GM19468 (cell line): ENCODE measurements at regions not wholly inside any gene's neighbourhood (a gene's known extent, or its start where the extent isn't known, plus 50 kb on each side); places are given as distances from the start of the nearest gene placed in this dataset.
A peak's percentile ranks its signal among the peaks of the same experiment; 100 is the strongest.

Experiments
- ATAC-seq: cut with Tn5 transposase; IDR thresholded peaks from one replicate; pipeline ENCODE4 v1.9.1; 2021; ENCODE audit warnings: mild to moderate bottlenecking, moderate library complexity, moderate number of reproducible peaks; ENCODE audit not compliant: unreplicated experiment; ENCODE audit errors: extremely low read depth

DNA sequence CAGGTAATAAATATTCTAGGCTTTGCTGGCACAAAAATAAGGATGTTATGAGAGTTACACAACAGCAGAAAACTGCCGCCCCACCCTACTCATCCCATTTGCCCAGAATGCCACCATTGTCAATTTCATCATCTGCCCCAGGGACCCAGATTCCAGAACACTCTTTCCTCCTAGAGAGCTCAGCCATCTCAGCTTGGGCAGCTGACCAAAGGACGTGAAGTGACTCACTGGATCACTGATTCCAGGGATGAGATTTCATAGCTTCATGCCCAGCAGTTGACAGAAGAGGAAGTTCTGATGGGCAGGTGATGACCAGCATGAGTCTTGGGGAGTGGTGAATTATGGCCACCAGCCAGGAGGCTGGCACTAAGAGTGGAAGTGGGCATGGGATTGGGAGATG lies 450.3 kb downstream of the RMST start:
- ATAC-seq: no peak

DNA sequence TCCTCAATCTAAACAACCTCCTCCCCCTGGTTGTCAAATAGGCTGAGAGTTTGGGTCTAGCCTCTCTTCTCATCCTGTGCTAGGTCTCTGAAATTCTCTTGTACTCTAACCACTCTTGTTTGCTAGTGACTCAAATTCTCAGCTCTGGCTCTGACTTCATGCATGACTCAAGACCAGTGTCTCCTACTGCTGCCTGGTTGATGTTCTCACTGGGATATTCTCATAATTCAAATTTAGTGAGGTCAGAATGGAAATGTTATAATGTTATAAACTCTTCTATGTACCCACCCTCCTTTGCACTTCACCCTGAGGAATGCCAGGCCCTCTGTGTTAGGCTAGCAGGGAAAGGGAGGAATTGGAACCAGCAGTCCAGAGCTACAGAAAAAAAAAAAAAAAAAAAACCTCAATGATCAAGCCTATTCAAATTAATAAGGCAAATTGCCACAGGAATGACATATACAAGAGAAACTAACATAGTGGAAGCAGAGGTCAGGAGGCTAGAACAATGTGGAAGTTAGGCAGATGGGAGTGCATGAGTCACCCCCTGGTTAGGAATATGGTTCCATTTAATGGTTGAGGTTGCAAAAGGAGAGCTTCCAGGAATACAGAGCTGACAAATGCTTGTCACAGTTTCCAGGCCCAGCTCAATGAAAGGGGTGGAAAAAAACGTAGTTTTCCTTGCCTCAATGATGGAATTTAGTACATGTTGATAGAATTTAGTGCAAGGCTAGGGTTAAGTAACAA lies 459.5 kb downstream of the RMST start:
- no peak for ATAC-seq

DNA sequence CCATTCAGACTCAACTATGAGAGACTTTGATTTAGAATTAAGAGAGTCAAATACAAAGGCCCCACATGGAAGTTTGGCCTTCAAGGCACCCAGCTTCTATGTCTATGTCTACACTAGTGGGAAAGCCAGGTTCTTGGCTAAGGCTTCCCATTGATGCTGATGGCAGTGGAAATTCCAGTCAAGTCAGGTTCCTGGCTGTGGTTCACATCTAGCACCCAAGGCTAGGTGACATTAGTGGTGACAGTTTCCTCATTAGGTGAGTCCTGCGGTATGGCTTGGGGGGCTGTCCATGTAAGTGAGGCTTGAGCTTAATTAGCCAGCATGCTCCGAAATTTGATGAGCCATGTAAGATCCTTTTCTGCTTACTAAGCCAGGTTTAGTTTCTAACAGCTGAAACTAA lies 460.9 kb downstream of the RMST start:
- no peak for ATAC-seq

DNA sequence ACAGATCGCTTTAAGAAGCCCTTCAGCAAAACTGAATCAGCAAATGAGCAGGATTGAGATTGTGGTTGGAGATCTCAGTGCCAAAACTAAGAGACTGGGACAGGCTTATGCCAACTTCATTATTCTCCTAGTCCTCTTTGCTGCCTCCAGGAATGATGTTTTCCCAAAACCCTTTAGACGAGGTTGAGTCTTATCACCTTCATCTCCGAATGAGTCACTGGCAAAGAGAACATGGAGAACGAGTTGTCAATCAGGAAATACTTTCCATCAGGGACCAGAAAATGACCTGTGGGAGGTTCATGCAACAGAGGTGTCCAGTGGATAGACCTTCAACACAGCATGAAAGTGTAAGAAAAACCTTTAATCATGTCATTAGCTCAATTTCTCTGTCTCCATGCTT lies 461.5 kb downstream of the RMST start:
- no peak for ATAC-seq

DNA sequence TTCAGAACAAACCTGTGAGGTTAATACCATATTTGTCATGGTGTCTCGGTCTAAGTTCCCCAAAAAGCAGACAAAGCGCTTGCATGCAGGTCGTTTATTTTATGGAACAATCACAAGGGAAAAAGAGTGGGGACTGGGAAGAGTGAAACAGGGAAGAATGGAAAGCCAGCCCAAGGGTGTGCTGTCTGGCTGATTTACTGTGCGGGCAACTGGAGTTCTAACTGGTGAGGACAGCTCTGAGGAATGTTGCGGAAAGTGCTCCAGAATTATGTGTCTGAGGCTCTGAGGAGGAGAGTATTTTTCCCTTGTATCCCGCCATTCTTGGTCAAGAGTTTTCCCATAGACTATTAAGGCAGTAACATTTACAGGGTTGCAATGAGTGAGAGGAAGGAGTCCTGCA lies 465.4 kb downstream of the RMST start:
- ATAC-seq: no peak

DNA sequence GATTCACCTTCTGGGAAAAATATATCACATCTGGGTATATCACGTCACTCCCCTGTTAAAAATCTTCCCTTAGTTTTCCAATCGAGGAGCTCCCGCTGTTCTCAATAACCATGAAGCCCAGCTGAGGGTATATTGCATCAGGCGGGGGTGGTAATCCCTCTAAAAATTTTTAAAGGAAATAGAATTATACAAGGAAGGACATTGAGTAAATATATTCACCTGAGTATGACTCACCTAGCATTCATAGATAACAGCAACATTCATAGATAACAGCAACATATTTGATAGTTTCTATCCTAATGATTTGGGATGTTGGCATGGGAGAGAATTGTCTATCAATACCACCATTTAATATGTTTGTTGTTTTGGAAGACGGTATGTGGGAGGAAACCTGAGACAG lies 473.6 kb downstream of the RMST start:
- no peak for ATAC-seq

DNA sequence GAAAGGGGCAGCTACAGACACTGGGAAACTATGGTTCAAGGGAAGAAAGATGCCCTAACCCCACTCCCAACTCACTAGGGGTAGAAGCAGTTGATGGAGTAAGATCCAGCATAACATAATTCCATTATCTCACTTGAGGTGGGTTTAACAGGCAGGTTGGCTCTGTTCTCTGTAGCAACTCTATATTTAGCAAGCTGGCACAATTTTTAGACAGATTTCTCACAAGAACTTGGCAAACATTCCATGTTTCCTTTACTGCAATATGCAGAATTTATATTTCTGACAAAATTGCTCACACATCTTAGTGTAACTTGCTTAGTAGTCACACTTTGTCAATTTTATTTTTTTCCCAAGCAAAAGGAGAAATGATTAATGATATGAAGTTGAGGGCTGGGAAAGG lies 475.4 kb downstream of the RMST start:
- ATAC-seq: no peak

DNA sequence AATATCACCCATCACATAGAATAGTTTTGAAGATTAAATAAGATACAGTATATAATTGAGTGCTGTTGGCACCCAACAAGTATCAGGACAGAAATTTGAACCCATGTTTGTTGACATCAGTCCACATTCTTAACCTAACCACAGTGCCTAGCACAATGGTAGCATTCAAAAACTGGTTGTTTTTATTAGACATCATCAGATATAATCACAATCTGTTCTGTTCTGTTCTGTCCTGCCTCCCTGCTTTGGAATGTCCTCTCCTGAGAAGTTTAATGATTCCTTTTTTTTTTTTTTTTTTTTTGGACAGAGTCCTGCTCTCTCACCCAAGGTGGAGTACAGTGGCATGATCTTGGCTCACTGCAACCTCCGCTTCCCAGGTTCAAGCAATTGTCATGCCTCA lies 476.6 kb downstream of the RMST start:
- no peak for ATAC-seq

DNA sequence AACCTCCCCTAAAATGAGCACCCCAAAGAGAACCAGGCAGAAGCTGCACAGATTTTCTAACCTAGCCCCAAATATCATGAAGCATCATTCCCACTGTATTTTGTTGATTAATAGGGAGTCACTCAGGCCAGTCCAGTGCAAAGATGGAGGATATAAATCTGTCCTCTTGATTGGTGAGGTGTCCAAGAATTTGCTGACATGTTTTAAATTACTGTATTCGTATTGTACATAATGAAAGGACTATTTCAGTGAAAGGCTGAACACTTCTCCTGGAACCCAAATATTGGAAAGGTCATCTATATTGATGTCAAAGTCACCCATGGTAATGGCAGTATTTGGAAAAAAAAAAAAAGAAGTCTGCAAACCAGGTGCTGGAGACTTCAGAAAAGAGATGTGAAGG lies 477.5 kb downstream of the RMST start:
- no peak for ATAC-seq

DNA sequence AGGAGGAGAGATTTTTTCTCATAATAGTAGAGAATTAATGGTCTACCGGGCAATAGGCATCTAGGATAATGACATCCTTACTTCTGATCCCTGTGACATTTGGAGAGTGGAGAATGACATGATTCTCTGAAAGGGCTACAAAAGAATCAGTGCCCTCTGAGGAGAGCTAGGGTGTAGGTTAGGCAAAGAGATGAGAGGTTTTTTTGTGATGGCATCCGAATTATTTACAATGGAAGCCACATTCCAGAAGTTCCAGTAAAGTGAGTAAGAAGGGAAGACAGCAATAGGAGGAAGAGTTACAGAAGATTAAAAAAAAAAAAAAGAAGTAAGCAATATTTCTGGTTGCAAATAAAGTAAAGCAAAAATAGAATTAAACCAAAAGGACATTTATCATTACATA lies 478.0 kb downstream of the RMST start:
- ATAC-seq: no peak

DNA sequence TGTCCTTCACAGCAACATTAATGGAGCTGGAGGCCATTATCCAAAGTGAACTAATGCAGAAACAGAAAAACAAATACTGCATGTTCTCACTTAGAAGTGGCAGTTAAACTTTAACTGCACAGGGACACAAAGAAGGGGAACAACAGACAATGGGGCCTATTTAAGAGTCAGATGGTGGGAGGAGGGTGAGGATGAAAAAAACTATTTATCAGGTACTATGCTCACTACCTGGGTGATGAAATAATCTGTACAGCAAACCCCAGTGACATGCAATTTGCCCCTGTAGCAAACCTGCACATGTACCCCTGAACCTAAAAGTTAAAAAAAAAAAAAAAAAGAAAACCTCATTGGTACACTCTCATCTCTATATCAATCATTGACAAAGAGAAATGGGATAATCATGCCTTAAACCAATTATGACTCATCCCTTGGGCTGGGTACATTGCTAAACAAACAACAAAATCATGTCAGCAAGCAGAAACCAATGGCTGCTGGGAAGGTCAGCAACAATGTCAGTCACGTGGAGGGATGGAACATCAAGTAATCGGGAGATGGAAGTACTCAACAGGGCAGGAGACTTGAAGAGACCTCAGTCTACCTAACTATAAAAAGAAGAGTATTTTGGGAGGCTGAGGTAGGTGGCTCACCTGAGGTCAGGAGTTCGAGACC lies 479.2 kb downstream of the RMST start:
- ATAC-seq: no peak

DNA sequence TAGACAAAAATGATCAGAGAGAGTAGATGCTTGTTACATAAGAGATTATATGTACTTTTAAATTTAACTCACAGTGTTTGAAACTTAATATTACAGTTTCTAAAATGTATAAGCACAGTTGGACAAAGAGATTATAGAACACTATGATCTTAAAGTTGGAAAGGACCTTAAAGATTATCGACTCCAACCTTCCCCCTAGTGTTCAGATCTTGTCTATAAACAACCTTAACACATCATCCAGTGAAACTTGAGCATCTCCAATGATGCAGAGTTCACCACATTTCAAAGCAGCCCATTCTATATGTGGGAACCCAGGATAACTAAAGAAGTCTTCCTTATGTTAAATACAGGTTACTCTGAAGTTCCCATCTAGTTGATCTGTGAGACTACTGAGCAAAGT lies 480.8 kb downstream of the RMST start:
- no peak for ATAC-seq

DNA sequence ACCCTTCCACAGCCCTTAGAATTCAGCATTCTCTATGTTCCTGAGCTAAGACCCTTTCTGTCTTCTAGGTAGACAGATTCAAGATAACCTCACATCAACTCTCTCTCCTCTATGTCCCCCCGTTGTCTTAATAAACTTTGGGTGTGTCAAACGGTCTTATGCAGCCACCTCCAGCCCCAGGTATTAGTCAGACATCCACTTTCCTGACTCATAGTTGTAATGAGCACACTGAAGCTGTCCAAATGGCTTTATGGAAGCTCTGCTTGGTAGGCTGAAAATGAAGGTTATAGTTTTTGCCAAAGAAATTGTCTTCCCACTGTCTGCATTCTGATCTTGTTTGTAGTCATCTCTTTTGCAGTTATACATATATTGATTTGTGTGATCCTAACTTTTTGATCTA lies 482.0 kb downstream of the RMST start:
- ATAC-seq: no peak

DNA sequence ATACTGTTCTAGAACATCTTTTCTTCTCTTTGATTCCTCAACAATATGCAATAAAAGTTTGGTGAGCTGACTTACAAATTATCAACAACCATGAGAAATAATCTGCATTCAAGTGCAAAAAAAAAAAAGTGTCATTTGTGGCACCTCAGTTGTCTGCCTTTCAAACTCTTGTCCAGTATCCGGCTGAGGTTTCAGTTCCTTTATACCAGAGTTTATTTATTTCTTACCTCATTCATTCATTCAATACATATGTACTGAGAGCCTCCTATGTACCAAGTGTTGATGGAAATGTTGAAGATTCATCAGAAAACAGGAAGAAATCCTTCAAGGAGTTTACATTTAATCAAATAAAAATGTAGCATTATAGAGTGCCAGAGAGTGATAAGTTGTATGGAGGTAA lies 484.1 kb downstream of the RMST start:
- ATAC-seq: no peak

DNA sequence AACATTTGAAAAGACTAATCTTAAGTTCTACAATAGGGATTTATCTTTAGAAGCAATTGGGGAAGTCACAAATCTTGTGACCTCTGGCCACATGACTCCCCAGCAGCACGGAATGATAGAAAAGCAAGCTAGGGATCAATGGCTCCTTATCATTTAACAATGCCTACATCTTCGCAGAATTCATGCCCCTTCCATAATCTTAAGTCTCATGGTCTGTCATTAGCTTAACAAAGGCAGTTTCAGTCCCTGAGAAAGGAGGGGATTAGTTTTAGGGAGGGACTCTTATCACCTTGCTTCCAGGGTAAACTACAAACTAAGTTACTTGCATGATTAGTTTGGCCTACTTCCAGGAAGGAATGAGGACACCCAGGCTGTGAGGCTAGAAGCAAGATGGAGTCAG lies 486.0 kb downstream of the RMST start:
- ATAC-seq: no peak

DNA sequence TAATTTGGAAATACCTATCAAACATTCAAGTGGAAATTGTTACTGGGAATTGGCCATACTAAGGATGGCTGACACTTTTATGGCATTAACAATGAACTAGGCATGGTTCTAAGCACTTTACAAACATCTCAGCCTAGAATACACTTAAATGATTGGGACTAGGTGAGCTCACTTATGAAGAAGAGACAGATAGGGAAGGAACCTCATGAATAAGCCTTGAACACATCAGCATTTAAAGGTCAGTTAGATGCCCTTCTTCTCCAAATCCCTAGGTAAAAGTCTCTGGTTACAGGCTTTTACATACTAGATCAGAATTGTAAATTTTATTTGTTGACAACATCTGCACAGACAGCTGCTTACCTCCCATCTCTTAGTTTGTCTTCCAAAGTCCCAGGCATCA lies 488.6 kb downstream of the RMST start:
- no peak for ATAC-seq

DNA sequence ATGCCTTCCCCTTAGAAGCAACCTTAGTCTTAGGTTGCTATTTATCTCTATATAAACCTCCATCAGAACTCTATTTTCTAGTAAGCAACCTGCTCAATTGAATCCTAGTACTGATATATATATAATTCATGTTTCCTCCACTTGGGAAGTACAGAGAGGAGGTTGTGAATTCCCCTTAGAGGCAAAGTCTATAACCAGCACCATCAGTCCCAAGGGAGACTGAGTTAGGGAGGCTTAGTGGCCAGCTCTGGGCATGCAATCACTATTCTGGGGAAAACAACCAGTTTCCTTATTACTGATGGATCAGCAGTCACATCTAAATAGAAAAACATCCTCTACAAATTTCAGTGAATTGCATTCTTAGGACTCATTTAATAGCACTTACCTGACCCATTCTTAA lies 489.1 kb downstream of the RMST start:
- ATAC-seq: no peak

DNA sequence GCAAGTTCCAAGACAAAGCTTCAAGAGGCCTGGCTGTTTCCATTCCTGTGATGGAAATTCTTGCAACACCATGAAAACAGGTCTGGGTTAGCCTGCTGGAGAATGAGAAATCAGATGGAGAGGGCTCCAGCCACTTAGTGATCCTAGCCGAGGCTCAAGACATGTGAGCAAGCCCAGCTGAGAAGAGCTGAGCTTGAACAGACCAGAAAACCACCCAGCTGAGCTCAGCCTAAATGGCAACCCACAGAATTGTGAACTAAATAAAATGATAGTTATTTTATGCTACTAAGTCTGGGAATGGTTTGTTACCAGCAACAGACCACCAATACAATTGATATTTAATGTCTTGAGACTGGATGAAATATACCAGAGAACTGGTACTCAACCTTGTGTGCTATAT lies 494.5 kb downstream of the RMST start:
- no peak for ATAC-seq

DNA sequence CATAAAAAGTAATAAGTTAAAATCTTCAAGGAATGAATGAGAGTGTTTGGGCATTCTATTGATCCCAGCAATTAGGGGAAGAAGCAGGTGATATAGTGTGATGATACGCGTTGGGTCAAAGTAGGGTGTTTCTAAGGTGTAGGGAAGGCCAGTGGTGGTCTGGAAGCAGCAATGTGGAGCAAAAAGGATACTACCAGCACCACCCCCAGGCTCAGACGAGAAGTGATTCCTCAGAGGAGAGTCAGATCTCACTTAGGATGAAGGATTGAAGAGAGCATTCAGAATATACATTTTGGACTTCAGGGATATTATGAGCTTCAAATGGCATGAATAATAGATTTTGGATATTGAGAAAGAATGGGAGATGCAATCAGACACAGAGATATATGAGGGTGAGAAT lies 497.6 kb downstream of the RMST start:
- no peak for ATAC-seq

DNA sequence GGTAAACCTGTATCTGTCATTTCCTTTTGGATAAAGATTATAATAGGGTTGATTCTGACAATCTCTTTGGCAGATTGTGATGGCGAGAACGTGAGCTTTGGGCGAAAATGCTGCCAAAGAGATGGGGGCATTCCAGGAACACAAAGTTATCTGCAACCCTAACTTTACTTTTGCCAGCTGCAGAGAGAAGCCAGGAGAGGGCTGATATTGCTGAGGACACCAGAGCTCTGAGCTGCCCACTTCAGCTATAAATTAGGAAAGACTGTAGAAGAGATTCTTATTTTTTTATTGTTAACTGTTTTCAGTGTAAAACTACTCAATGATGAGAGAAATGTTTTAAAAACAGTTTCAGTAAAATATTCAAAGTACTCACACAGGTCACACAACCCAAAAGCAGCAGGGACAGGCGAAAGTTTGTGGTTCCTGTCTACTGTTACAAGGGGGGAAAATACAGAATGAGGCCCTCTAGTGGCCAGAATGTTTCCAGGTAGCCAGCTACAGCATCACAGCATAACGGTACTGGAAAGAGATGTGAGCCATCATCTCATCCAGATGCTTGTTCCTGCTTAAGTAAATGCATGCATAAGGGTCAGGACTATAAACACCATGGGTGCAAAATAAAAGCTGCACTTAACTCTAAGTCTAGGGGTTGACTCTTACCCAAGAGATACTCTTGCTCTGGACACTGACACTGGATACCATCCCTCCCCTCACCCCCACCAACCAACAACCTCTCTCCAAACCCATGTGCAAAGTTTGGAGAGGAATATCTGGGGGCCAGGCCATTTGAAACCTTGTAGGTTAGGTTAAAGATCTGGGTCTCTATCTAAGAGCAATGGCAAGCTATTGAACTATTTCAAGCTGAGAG lies 498.4 kb downstream of the RMST start:
- ATAC-seq: peak; percentile 74

DNA sequence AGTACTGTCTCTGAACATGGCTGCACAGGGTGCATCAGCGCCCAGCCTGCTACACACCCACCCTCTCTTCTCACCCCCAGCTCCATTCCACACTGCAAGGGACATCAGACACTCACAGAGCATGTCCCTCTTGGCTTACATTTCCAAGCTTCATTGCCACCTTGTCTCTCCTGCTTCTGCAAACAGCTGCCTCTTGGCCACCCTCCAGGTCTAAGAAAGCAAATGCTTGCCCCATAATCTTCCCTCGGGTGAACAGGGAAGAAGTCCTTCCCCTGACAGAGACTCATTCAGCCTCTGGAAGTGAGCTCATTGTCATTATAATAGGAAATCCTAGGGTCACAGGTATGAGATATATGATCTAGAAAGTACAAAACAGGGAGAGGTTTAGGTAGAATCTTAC lies 505.2 kb downstream of the RMST start:
- ATAC-seq: no peak
